ENCODE measurements at regions not wholly inside any gene's neighbourhood (a gene's known extent, or its start where the extent isn't known, plus 50 kb on each side); places are given as distances from the start of the nearest gene placed in this dataset.

DNA sequence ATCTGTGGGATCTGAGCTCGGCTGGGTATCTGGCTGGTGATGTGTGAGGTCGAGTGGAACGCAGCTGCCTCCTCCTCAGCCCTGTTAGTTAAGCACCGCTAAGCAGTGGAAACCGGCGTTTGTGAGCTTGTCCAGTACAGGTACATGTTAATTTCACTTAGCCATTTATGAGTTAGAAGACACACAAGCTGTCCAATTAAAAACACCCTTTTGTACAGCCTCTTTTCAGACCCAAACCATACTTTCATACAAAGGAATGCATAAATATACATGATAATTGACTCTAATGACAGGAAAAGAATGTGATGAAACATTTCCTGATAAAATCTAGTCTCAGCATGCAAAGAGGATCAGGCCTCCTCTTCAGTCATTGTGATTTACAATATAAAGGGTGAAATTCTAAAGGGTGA lies 163.6 kb upstream of the FAT1 start:
- no peak for DNase-seq (ENCODE audit: low read depth)
- H3K4me3 ChIP-seq (ENCODE audit: low read depth, low read length), result no peak overlapping the region
- TF ChIP-seq, protein P1, sequence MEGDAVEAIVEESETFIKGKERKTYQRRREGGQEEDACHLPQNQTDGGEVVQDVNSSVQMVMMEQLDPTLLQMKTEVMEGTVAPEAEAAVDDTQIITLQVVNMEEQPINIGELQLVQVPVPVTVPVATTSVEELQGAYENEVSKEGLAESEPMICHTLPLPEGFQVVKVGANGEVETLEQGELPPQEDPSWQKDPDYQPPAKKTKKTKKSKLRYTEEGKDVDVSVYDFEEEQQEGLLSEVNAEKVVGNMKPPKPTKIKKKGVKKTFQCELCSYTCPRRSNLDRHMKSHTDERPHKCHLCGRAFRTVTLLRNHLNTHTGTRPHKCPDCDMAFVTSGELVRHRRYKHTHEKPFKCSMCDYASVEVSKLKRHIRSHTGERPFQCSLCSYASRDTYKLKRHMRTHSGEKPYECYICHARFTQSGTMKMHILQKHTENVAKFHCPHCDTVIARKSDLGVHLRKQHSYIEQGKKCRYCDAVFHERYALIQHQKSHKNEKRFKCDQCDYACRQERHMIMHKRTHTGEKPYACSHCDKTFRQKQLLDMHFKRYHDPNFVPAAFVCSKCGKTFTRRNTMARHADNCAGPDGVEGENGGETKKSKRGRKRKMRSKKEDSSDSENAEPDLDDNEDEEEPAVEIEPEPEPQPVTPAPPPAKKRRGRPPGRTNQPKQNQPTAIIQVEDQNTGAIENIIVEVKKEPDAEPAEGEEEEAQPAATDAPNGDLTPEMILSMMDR (conservative IDR thresholded peaks at IDR 0.05; ENCODE audit: low read depth, low read length), result no peak

DNA sequence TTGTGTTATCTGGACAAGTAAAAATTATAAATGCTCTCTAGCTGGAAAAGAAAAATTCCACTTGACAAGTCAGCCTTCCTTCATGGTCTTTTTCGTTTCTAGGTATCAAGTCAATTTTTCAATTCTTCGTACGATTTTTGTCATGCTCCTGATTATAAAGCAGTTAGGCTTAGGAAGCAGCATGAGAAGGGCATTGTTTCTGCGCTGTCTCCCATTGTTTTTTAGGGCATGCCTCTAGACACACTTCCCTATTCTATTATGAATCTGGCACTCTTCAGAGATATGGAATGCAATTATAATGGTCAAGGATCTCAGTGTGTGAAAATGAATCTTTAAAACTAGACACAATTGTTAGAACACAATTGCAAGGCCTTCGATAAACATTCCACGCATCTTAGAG lies 164.1 kb upstream of the FAT1 start:
- TF ChIP-seq, protein P1 (conservative IDR thresholded peaks at IDR 0.05; ENCODE audit: low read depth, low read length), result no peak
- no peak overlapping the region for H3K4me3 ChIP-seq (ENCODE audit: low read depth, low read length)
- no peak for DNase-seq (ENCODE audit: low read depth)

GRCh38 chr4:186889876-186890643 lies 166.4 kb upstream of the FAT1 start:
- TF ChIP-seq, protein P1 (conservative IDR thresholded peaks at IDR 0.05; ENCODE audit: low read depth, low read length), result no peak
- H3K4me3 ChIP-seq (ENCODE audit: low read depth, low read length), result no peak overlapping the region
- no peak for DNase-seq (ENCODE audit: low read depth)

DNA sequence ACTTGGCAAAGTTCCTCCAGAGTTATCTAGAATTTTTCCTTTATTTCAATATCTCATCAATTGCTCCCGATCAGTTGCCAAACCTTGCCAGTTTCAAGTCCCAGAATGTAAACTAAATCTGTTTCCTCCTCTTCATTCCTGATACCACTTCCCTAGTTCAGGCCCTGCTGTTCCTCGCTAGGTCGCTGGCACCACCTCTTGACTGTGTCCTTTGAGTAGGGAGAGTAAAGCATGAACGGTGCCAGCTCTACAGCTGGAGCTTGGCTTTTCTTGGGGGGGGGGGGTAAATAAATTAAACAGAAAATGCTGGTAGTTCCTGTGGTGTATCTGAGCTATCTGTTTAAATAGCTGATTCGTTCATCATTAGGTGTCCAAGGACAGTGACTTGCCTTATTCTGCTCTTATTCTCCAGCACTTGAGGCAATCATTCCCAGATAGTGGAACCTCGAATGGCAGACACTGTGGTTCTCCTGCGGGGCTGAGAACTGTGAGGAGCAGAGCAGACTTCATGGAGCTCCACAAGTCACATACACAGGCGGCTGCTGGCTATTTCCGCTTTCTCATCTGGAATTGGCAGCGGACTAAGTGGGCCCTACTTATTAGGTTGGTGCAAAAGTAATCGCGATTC lies 168.3 kb upstream of the FAT1 start:
- no peak overlapping the region for H3K4me3 ChIP-seq (ENCODE audit: low read depth, low read length)
- TF ChIP-seq, protein P1 (conservative IDR thresholded peaks at IDR 0.05; ENCODE audit: low read depth, low read length), result no peak
- no peak for DNase-seq (ENCODE audit: low read depth)

DNA sequence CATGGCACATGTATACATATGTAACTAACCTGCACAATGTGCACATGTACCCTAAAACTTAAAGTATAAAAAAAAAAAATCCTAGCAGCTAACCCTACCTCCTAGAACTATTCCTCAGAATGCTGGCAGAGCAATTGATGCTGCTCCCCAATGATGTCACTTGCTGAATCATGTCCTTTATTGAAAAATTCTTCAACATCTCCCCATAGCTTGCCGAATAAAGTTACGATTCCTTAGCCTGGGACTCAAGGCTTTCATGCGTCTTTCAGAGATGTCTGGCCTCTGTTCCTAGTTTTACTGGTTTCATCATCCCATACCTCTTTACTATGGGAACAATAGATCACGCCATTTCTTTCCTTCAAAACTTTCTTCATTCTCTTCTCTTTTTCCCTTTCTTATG lies 174.7 kb upstream of the FAT1 start:
- TF ChIP-seq, protein P1 (conservative IDR thresholded peaks at IDR 0.05; ENCODE audit: low read depth, low read length), result no peak
- no peak overlapping the region for H3K4me3 ChIP-seq (ENCODE audit: low read depth, low read length)
- DNase-seq (ENCODE audit: low read depth), result no peak

DNA sequence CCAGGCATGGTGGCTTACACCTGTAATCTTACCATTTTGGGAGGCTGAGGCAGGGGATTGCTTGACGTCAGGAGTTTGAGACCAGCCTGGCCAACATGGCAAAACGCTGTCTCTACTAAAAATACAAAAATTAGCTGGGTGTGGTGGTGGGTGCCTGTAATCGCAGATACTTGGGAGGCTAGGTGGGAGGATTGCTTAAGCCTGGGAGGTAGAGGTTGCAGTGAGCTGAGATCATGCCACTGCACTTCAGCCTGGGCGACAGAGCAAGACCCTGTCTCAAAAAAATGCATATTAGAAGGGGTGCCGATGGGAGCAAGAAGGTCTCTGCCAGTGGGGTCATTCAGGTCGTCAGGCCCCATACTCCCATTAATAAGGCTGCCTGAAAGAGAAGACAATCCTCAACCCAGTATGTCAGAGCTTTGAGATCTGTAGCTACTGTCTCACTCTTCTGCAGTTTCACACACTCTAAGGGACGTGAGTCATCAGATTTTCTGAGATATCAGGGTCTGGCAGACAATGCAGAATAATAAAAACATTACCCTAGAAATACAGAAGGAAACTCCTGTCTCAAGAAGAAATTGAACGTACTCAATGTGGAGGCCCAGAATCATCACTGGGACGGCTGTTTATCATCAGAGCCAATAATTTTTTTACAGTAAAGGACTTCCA lies 176.7 kb upstream of the FAT1 start:
- H3K4me3 ChIP-seq (ENCODE audit: low read depth, low read length), result no peak overlapping the region
- DNase-seq (ENCODE audit: low read depth), result no peak
- TF ChIP-seq, protein P1 (conservative IDR thresholded peaks at IDR 0.05; ENCODE audit: low read depth, low read length), result no peak
